Mesenchymal stem cell (in vitro differentiated cells and primary cell): ENCODE measurements at regions not wholly inside any gene's neighbourhood (a gene's known extent, or its start where the extent isn't known, plus 50 kb on each side); places are given as distances from the start of the nearest gene placed in this dataset.

ENCODE experiments used
- DNase-seq: peaks from one replicate; pipeline ENCODE4 v3.0.0-alpha.2; 2013
- H2AFZ ChIP-seq: one replicate; pipeline ENCODE4 v1.6.1; 2013; ENCODE audit warnings: low read depth, mild to moderate bottlenecking, control low read depth, inconsistent platforms, low read length, moderate library complexity
- H2AK5ac ChIP-seq: 2 replicates; pipeline ENCODE4 v1.6.1; 2013; ENCODE audit warnings: low read length, moderate library complexity, mild to moderate bottlenecking, inconsistent platforms; ENCODE audit not compliant: severe bottlenecking
- H2BK120ac ChIP-seq: one replicate; pipeline ENCODE4 v1.6.1; 2013; ENCODE audit warnings: low read depth, mild to moderate bottlenecking, inconsistent platforms, low read length, moderate library complexity
- H2BK12ac ChIP-seq, 2 experiments: one replicate each; pipeline ENCODE4 v1.6.1; 2013; ENCODE audit warnings: inconsistent platforms in 2 of 2, low read length in 2 of 2, mild to moderate bottlenecking in 2 of 2, moderate library complexity in 2 of 2, control low read depth in 1 of 2
- H2BK15ac ChIP-seq: one replicate; pipeline ENCODE4 v1.6.1; 2013; ENCODE audit warnings: mild to moderate bottlenecking, low read depth, inconsistent platforms; ENCODE audit not compliant: poor library complexity, severe bottlenecking
- H2BK5ac ChIP-seq: 2 replicates; pipeline ENCODE4 v1.6.1; 2013; ENCODE audit warnings: low read depth, mild to moderate bottlenecking, low read length, control low read depth, inconsistent platforms; ENCODE audit not compliant: poor library complexity, severe bottlenecking
- H3K14ac ChIP-seq, 2 experiments: one replicate each; pipeline ENCODE4 v1.6.1; 2013; ENCODE audit warnings: inconsistent platforms in 2 of 2, low read length in 2 of 2, control low read depth in 1 of 2, mild to moderate bottlenecking in 1 of 2, moderate library complexity in 1 of 2
- H3K18ac ChIP-seq, 2 experiments: one replicate each; pipeline ENCODE4 v1.6.1; 2013; ENCODE audit warnings: inconsistent platforms in 2 of 2, low read length in 2 of 2, control low read depth in 1 of 2, low read depth in 1 of 2, mild to moderate bottlenecking in 1 of 2
- H3K23ac ChIP-seq, 2 experiments: one replicate each; pipeline ENCODE4 v1.6.1; 2013; ENCODE audit warnings: inconsistent platforms in 2 of 2, low read length in 2 of 2, mild to moderate bottlenecking in 2 of 2, moderate library complexity in 2 of 2, control low read depth in 1 of 2
- H3K27ac ChIP-seq: 2 replicates; pipeline ENCODE4 v1.5.1; 2013; ENCODE audit warnings: mild to moderate bottlenecking, moderate library complexity, low read length, control low read depth, inconsistent platforms; ENCODE audit not compliant: poor library complexity, severe bottlenecking
- H3K27me3 ChIP-seq, 2 experiments: 2 replicates each; pipeline versions ENCODE4 v1.6.1 to v1.7.0; 2013; ENCODE audit warnings: low read length in 2 of 2, mild to moderate bottlenecking in 2 of 2, moderate library complexity in 2 of 2, control low read depth in 1 of 2, inconsistent platforms in 1 of 2; ENCODE audit not compliant: control insufficient read depth in 1 of 2, insufficient read depth in 1 of 2
- H3K36me3 ChIP-seq, 2 experiments: 2 replicates each; pipeline versions ENCODE4 v1.6.1 to v1.7.0; 2013; ENCODE audit warnings: low read length in 2 of 2, control low read depth in 1 of 2, inconsistent platforms in 1 of 2, low read depth in 1 of 2, mild to moderate bottlenecking in 1 of 2; ENCODE audit not compliant: insufficient read depth in 2 of 2, control insufficient read depth in 1 of 2
- H3K4ac ChIP-seq, 2 experiments: one replicate each; pipeline ENCODE4 v1.6.1; 2013; ENCODE audit warnings: inconsistent platforms in 2 of 2, low read length in 2 of 2, mild to moderate bottlenecking in 2 of 2, moderate library complexity in 2 of 2, control low read depth in 1 of 2, low read depth in 1 of 2
- H3K4me1 ChIP-seq: 2 replicates; pipeline ENCODE4 v1.6.1; 2013; ENCODE audit warnings: low read depth, low read length, control low read depth; ENCODE audit not compliant: control insufficient read depth, insufficient read depth
- H3K4me2 ChIP-seq: 2 replicates; pipeline ENCODE4 v1.6.1; 2013; ENCODE audit warnings: low read length, mild to moderate bottlenecking, inconsistent platforms; ENCODE audit not compliant: poor library complexity, severe bottlenecking
- H3K4me3 ChIP-seq, 2 experiments: 2 replicates each; pipeline versions ENCODE4 v1.5.1 to v1.7.0; 2013; ENCODE audit warnings: low read length in 2 of 2, mild to moderate bottlenecking in 2 of 2, control low read depth in 1 of 2, low read depth in 1 of 2; ENCODE audit not compliant: insufficient read depth in 1 of 2
- H3K79me1 ChIP-seq: replicated peaks from 2 replicates; pipeline ENCODE4 v1.6.1; 2013; ENCODE audit warnings: mild to moderate bottlenecking, control low read depth, low read length, inconsistent platforms; ENCODE audit not compliant: poor library complexity, severe bottlenecking
- H3K9ac ChIP-seq: 2 replicates; pipeline ENCODE4 v1.7.0; 2013; ENCODE audit warnings: mild to moderate bottlenecking, low read length, moderate library complexity
- H3K9me3 ChIP-seq: 2 replicates; pipeline ENCODE4 v1.7.0; 2013; ENCODE audit warnings: mild to moderate bottlenecking, low read length; ENCODE audit not compliant: control insufficient read depth
- H4K8ac ChIP-seq: one replicate; pipeline ENCODE4 v1.6.1; 2013; ENCODE audit warnings: inconsistent platforms, mild to moderate bottlenecking, low read length, moderate library complexity
- H4K91ac ChIP-seq: one replicate; pipeline ENCODE4 v1.6.1; 2013; ENCODE audit warnings: mild to moderate bottlenecking, low read length, inconsistent platforms
- WGBS: methylation state at CpG from one replicate; pipeline ENCODE4 v1.1.7; 2013; ENCODE audit warnings: mixed read lengths; 5-methylcytosine and 5-hydroxymethylcytosine counted together

GRCh38 chr13:61575973-61576372, 160.3 kb upstream of the PCDH20 start:
- WGBS, result 89% methylated on average over 1 of the region's 1 CpG
- H3K4me1 ChIP-seq, result no peaks in the 10 kb centered on the region
- no peak overlapping the region for H3K23ac ChIP-seq
- H4K8ac ChIP-seq, result no peak overlapping the region
- no peak overlapping the region for H3K4me3 ChIP-seq
- no peak overlapping the region for H2AK5ac ChIP-seq
- no peaks in the 10 kb centered on the region for H3K27me3 ChIP-seq
- H3K79me1 ChIP-seq, result no peaks in the 10 kb centered on the region
- H3K27ac ChIP-seq, result no peak overlapping the region
- no peak overlapping the region for H2AFZ ChIP-seq
- no peak for DNase-seq
- H3K4ac ChIP-seq, result no peak overlapping the region
- no peak overlapping the region for H4K91ac ChIP-seq
- no peaks in the 10 kb centered on the region for H3K36me3 ChIP-seq
- no peak overlapping the region for H3K14ac ChIP-seq
- H3K9ac ChIP-seq, result no peak overlapping the region
- H2BK12ac ChIP-seq, result no peak overlapping the region
- no peak overlapping the region for H2BK15ac ChIP-seq
- H3K18ac ChIP-seq, result no peak overlapping the region
- H2BK120ac ChIP-seq, result no peak overlapping the region
- no peaks in the 10 kb centered on the region for H3K9me3 ChIP-seq
- no peak overlapping the region for H2BK5ac ChIP-seq
- H3K4me2 ChIP-seq, result no peak overlapping the region

- Histone ChIP-seq H3K4me3 (no peak overlapping the region), H2AFZ (no peak overlapping the region), H2BK12ac (no peak overlapping the region), H3K27ac (no peak overlapping the region), H3K4ac (no peak overlapping the region), H3K9ac (no peak overlapping the region), H3K4me1 (no peaks in the 10 kb centered on the region), H3K27me3 (no peaks in the 10 kb centered on the region), H2BK5ac (no peak overlapping the region), H2AK5ac (no peak overlapping the region), H3K4me2 (no peak overlapping the region), H4K8ac (no peak overlapping the region), H2BK120ac (no peak overlapping the region), H3K18ac (no peak overlapping the region), H3K79me1 (no peaks in the 10 kb centered on the region), H3K9me3 (peaks cover 2% of the 10 kb centered on the region), H3K36me3 (no peaks in the 10 kb centered on the region), H3K14ac (no peak overlapping the region), H3K23ac (no peak overlapping the region), H4K91ac (no peak overlapping the region), H2BK15ac (no peak overlapping the region)
- no peak for DNase-seq
- 60% methylated on average over 1 of the region's 1 CpG for WGBS
Measured at GRCh38 chr13:61563645-61564044, 148.0 kb upstream of the PCDH20 start.

- Histone ChIP-seq H3K23ac (no peak overlapping the region), H3K36me3 (no peaks in the 10 kb centered on the region), H3K79me1 (no peaks in the 10 kb centered on the region), H3K27ac (no peak overlapping the region), H3K4me2 (no peak overlapping the region), H2BK120ac (no peak overlapping the region), H2BK5ac (no peak overlapping the region), H3K4me1 (no peaks in the 10 kb centered on the region), H4K8ac (no peak overlapping the region), H2BK12ac (no peak overlapping the region), H3K4ac (no peak overlapping the region), H3K18ac (no peak overlapping the region), H3K27me3 (no peaks in the 10 kb centered on the region), H2BK15ac (no peak overlapping the region), H4K91ac (no peak overlapping the region), H3K4me3 (no peak overlapping the region), H3K14ac (no peak overlapping the region), H2AFZ (no peak overlapping the region), H3K9me3 (no peaks in the 10 kb centered on the region), H2AK5ac (no peak overlapping the region), H3K9ac (no peak overlapping the region)
- 100% methylated on average over 4 of the region's 6 CpGs for WGBS
- DNase-seq, result no peak
Measured at GRCh38 chr13:61546911-61547310, 131.3 kb upstream of the PCDH20 start.

GRCh38 chr13:61546413-61546812, 130.8 kb upstream of the PCDH20 start:
- H2BK15ac ChIP-seq, result no peak overlapping the region
- H2BK12ac ChIP-seq, result no peak overlapping the region
- no peaks in the 10 kb centered on the region for H3K4me1 ChIP-seq
- H3K23ac ChIP-seq, result no peak overlapping the region
- H2BK5ac ChIP-seq, result no peak overlapping the region
- no peaks in the 10 kb centered on the region for H3K9me3 ChIP-seq
- no peak overlapping the region for H3K4ac ChIP-seq
- H3K14ac ChIP-seq, result no peak overlapping the region
- H3K27ac ChIP-seq, result no peak overlapping the region
- no peak overlapping the region for H2AFZ ChIP-seq
- no peaks in the 10 kb centered on the region for H3K79me1 ChIP-seq
- no peak for DNase-seq
- no peak overlapping the region for H2AK5ac ChIP-seq
- H3K4me2 ChIP-seq, result no peak overlapping the region
- no peaks in the 10 kb centered on the region for H3K36me3 ChIP-seq
- H4K8ac ChIP-seq, result no peak overlapping the region
- no peak overlapping the region for H2BK120ac ChIP-seq
- no peaks in the 10 kb centered on the region for H3K27me3 ChIP-seq
- no peak overlapping the region for H3K9ac ChIP-seq
- no peak overlapping the region for H3K4me3 ChIP-seq
- WGBS, result 83% methylated on average over 4 of the region's 4 CpGs
- H3K18ac ChIP-seq, result no peak overlapping the region
- no peak overlapping the region for H4K91ac ChIP-seq
